HS-27A (cell line): ENCODE measurements at regions not wholly inside any gene's neighbourhood (a gene's known extent, or its start where the extent isn't known, plus 50 kb on each side); places are given as distances from the start of the nearest gene placed in this dataset.

Source experiments
- DNase-seq: peaks from one replicate; pipeline ENCODE4 v3.0.0-alpha.2; 2012; ENCODE audit warnings: low read depth, missing footprints

DNA sequence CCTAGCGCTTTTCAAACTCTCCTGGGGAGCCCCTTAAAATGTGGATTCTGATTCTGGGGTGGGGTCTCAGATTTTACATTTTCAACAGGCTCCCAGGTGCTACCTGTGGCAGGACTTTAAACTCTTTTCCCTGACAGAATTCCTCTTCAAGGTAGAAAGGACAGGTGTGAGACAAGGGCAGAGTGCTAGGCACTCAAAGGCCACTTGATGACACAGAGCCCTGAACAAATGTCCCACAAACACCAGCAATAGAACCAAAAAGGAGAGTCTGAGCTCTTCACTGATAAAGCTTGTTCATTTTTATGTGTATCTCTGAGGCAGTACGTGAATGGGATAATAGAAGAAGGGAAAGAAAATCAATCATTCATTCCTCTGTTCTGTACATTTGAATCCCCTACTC is 77.7 kb upstream of the PELI1 start:
- no peak for DNase-seq

DNA sequence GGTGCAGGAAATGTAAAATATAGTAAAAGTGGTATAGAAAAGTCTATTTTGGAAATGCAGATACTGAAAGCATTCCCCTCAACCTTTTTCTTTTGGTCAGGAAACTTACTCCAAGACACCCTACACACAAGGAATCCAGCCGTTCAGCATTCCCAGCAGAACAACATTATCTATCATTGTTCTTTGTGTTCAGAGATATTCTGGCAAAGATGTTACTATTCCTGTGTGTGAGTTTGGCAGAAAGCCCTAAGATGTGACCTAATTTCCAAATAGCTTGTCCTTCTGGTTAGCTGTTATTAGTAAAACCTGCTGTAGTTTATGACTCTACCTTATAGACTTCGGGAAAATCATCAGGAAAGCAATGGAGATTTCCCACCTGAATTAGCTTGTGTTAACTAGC is 78.1 kb upstream of the PELI1 start:
- no peak for DNase-seq

- DNase-seq: no peak
These were observed 78.8 kb upstream of the PELI1 start for GRCh38 chr2:64223055-64223454.

DNA sequence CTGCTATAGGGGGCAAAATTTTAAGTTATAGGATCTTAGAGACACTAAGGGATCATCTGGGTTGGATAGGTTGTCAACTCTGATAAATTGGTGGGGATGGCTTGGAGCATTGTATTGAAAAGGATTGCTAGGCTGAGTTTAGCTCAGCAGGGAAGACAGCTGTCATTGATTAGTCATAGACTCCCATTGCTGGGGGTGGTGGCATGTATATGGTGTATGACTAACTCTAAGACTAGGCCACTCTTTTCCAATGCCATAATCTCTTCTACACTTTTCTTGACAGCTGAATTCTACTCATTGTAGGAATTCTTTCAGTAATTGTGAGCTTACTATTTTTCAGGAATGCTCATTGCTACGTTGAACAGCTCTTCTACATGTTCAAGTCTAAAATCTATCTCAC is 81.3 kb upstream of the PELI1 start:
- DNase-seq: no peak

DNA sequence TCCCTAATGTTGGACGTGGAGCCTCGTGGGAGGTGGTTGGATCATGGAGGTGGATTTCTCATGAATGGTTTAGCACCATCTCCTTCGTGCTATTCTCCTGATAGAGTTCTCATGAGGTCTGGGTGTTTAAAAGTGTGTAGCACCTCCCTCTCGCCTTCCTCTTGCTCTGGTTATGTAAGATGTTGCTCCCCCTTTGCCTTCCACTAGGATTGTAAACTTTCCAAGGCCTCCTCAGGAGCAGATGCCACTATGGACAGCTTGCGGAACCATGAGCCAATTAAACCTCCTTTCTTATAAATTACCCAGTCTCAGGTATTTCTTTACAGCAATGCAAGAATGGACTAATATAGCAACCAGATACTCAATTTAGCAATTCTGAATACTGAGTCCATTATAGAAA is 82.4 kb upstream of the PELI1 start:
- no peak for DNase-seq

- no peak for DNase-seq
These were observed 83.4 kb upstream of the PELI1 start for GRCh38 chr2:64227603-64228125.

DNA sequence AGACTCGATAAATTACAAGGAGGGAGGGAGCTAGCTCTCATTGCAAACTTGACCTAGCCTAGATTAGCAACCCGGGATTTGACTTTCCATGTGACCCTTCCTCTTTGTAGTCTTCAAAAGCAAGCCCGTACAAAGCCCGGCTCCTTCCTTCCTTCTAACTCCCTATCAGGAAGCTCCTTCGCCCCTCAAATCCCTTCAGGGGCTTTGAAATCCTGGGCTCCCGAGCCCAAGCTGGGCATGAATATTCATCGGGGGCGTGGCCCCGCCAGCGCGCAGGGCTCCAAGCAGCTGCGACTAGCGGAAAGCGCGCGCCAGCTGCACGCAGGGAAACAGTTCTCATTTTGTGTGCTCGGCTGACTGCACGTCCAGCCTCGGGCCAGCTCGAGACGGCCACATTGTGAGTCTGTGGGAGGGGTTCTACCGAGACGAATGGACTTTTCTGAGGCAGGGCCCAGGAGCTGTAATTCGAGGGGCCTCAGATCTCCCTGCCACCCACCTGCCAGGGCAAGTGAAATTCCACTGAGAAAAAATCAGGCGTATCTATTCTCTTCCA is 84.0 kb upstream of the PELI1 start:
- DNase-seq: peak; percentile 4

DNA sequence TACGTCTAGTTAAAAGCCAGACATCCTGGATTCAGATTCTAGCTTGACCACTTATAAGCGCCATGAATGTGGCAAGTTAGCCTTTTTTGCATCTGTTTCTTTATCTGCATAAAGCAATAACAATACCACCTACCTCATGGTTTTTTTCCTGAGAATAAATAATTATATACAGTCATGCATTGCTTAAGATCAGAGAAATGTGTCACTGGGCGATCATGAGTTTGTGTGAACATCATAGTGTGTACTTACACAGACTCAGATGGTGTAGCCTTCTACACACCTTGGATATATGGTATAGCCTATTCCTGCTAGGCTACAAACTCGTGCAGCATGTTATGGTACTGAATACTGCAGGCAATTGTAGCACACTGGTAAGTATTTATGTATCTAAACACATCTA is 84.7 kb upstream of the PELI1 start:
- no peak for DNase-seq

- DNase-seq: no peak
These were observed 86.3 kb upstream of the PELI1 start for GRCh38 chr2:64230540-64230939.

GRCh38 chr2:64232266-64232665 is 88.0 kb upstream of the PELI1 start:
- DNase-seq: no peak

- DNase-seq: no peak
These were observed 89.2 kb upstream of the PELI1 start for GRCh38 chr2:64233376-64233922.

DNA sequence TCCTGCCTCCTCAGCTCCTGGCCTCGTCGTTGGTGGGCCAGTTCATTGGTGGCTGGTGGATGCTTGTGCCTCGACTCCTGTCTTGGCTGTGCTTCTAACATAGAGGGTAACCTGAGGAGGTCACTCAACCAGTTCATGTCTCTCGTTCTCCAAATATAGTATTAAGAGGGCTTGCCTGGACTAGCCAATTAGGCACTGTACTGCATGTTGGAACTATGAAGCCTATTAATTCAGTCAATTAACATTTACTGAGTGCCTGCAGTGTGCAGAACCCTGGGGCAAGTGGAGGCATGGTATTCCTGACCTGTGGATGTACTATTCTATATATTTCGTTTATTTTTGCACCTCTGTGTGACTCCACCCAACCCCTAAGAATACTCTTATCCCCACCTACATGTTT is 89.9 kb upstream of the PELI1 start:
- DNase-seq: no peak

DNA sequence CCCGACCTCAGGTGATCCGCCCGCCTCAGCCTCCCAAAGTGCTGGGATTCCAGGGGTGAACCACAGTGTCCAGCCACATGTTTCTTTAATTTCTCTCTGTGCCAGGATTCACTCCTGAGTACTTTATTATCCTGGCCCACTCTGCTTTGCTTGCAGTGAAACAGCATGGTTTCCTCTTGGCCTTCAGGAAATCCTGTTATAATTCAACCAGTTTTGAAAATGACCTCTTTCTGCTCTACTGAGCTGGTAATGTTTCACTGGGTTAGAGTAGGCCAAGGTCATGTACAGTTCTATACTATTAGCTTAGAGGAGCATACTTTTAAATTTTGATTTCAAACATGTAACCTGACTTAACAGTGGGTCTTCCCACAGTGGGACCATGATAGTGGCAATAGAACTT is 90.6 kb upstream of the PELI1 start:
- no peak for DNase-seq

DNA sequence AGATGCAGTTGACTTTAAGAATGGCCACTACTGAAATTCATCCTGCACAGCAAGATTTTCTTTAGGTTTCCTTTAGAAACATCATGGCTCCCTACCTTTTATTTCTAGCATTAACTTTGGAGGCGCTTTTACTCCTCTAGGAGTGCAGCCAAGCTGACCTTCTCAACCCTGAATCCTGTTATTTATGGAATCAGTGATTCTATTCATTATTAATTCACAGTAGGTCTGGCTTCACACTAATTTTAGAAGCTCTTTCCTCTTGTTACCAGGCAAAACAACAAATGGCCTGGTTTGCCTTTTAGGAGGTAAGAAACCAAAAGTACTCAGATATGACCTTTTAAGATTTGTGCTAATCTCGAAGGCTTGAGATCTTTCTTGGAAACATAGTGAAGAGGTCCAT is 93.0 kb upstream of the PELI1 start:
- DNase-seq: no peak

GRCh38 chr2:64238799-64239198 is 94.6 kb upstream of the PELI1 start:
- no peak for DNase-seq

GRCh38 chr2:64243081-64244036 is 99.1 kb upstream of the PELI1 start:
- DNase-seq: no peak

DNA sequence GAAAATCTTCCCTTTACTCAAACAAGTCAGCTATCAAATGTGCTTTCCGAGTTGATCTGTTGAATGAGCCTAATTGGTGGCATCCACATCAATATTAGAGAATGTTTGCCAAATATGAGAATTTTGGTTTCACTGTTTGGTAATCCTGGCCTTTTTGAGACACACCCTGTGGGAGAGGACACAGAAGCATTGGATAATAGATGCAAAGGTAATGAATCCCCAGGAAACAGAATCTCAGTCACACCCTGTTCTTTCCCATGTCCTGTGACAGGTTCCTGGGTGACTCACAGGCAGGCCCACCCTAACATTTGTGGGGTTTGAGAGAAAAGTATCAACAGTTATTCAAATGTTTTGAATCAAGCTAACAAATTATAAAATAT is 99.8 kb upstream of the PELI1 start:
- no peak for DNase-seq

DNA sequence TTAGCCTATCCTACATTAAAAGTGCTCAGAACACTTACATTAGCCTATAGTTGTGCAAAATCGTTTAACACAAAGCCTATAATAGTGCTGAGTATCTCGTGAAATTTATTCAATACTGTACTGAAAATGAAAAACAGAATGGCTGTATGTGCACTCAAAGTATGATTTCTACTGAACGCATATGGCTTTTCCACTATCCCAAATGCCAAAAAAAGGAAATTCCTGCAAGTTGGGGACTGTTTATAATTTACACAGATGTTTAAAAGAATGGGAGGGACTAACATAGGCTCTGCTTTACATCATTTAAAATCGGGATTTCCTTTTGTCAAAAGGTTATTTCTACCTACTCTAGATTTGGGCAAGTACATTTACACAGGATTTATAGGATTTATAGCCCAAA is 101.4 kb upstream of the PELI1 start:
- DNase-seq: no peak

DNA sequence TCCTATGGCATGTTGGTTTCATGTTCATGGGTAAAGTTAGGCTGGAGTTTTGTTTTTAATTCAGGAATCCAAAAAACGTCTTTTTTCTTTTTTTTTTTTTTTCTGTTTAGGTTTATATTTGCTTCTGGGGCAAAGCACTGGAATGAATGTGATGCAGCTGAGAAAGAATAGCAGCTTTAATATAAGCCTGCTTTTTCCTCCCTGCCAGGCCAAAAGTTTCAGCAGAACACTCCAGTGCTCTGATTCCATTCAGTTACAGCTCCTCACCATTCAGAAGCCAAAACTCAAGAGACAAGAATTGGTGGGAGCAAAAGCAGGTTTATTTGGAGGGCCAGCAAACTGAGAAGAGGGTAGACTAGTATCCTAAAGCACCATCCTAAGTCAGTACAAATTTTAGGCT is 102.7 kb upstream of the PELI1 start:
- DNase-seq: no peak

DNA sequence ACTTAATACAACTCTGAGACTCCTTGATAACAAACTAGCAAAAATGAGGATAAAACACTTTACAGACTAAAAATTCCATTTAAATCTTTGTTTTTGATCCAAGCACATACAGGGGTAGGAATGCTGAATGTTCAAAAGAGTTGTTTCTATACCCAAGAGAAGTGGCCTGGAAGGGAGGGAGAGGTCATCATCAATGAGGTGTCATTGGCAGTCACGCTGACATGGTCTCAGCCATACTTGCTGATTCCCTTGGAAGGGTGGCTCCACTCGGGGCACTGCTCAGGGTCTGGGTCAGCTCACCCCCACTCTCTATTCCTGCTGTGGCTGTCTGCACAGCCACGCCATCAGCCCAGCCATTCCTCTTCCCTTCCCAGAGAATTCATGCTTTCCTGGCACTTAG is 105.2 kb upstream of the PELI1 start:
- DNase-seq: no peak

- no peak for DNase-seq
These were observed 105.8 kb upstream of the PELI1 start for GRCh38 chr2:64250063-64250462.

GRCh38 chr2:64250751-64251423 is 106.7 kb upstream of the PELI1 start:
- no peak for DNase-seq
